HCT116 (cell line): ENCODE measurements at regions not wholly inside any gene's neighbourhood (a gene's known extent, or its start where the extent isn't known, plus 50 kb on each side); places are given as distances from the start of the nearest gene placed in this dataset.

Experiments used
- ATAC-seq: fragments of 200-7000 bp; cut with Tn5 transposase; 2 replicates; pipeline ENCODE4 v1.9.1; 2020; ENCODE audit warnings: mild to moderate bottlenecking, moderate library complexity
- BruUV-seq: library from RNA; stranded (reverse); fragments of 400-500 nt; replicated peaks from 2 replicates; lab custom pipeline; 2021; lab: Mats Ljungman, UMichigan
- CTCF ChIA-PET: fragments of 300-600 bp; sonication (Branson Sonifier 250); formaldehyde crosslinking; loops from one replicate; lab custom pipeline; 2021; ENCODE audit warnings: antibody characterized with exemption; lab: Charles Lee
- POLR2A ChIA-PET: fragments of 300-600, 350-600 bp; sonication (Branson Sonifier 250); formaldehyde crosslinking; loops from one replicate; lab custom pipeline; 2021; ENCODE audit warnings: antibody characterized with exemption; lab: Charles Lee
- RAD21 ChIA-PET, 2 experiments: fragments of 300-600 bp; sonication (Branson Sonifier 250); formaldehyde crosslinking; loops; one replicate each; lab custom pipeline; 2023; ENCODE audit warnings: low total read pairs in 2 of 2; ENCODE audit not compliant: uncharacterized antibody in 2 of 2, unreplicated experiment in 2 of 2, low non-redundant PET in 1 of 2; lab: Charles Lee
- DNase-seq: peaks from one replicate; pipeline ENCODE4 v3.0.0-alpha.2; 2010; ENCODE audit warnings: low read depth, low spot score
- H2AFZ ChIP-seq: fragments of 200-600 bp; shearing (Covaris generic), sonication (generic); 2 replicates; pipeline ENCODE4 v1.6.1; 2017; ENCODE audit warnings: low read depth, mixed run types, mixed read lengths, antibody characterized with exemption, low read length; ENCODE audit not compliant: poor library complexity, severe bottlenecking
- H3K27ac ChIP-seq: 2 replicates; pipeline ENCODE4 v1.5.1; 2012; ENCODE audit warnings: low read depth, low read length
- H3K27me3 ChIP-seq: fragments of 200-600 bp; sonication (generic); 2 replicates; pipeline ENCODE4 v1.6.1; 2016; ENCODE audit warnings: mixed run types, low read length, mixed read lengths; ENCODE audit not compliant: insufficient read depth
- H3K36me3 ChIP-seq, 2 experiments: fragments of 200-500 bp in 1 of 2; fragments of 200-600 bp in 1 of 2; sonication (Bioruptor generic) in 1 of 2; sonication (generic) in 1 of 2; 2 replicates each; pipeline versions ENCODE4 v1.5.1 to v1.6.1; 2014 to 2016; ENCODE audit warnings: low read length in 2 of 2, inconsistent platforms in 1 of 2, mixed read lengths in 1 of 2, mixed run types in 1 of 2; ENCODE audit not compliant: insufficient read depth in 2 of 2, control insufficient read depth in 1 of 2
- H3K4me1 ChIP-seq, 2 experiments: fragments of 200-600 bp in 1 of 2; sonication (generic) in 1 of 2; 2 replicates each; pipeline versions ENCODE4 v1.5.1 to v1.6.1; 2012 to 2017; ENCODE audit warnings: low read length in 2 of 2, inconsistent platforms in 1 of 2, mild to moderate bottlenecking in 1 of 2, mixed read lengths in 1 of 2, mixed run types in 1 of 2, moderate library complexity in 1 of 2; ENCODE audit not compliant: insufficient read depth in 2 of 2, control insufficient read depth in 1 of 2
- H3K4me2 ChIP-seq: fragments of 200-600 bp; sonication (generic); 2 replicates; pipeline ENCODE4 v1.6.1; 2017; ENCODE audit warnings: mixed run types, low read length, mixed read lengths
- H3K4me3 ChIP-seq, 2 experiments: fragments of 200-600 bp in 1 of 2; sonication (generic) in 1 of 2; replicated peaks in 1 of 2; 2 replicates each; pipeline ENCODE4 v1.5.1; 2011 to 2016; ENCODE audit warnings: low read length in 2 of 2, control low read depth in 1 of 2, low read depth in 1 of 2, mild to moderate bottlenecking in 1 of 2, mixed read lengths in 1 of 2, mixed run types in 1 of 2
- H3K79me2 ChIP-seq: fragments of 200-600 bp; sonication (generic); 2 replicates; pipeline ENCODE4 v1.6.1; 2017; ENCODE audit warnings: mild to moderate bottlenecking, mixed run types, low read length, moderate library complexity, mixed read lengths; ENCODE audit not compliant: insufficient read depth
- H3K9ac ChIP-seq: fragments of 200-600 bp; sonication (generic); 2 replicates; pipeline ENCODE4 v1.6.1; 2016; ENCODE audit warnings: low read length, mixed read lengths
- H3K9me2 ChIP-seq: fragments of 200-600 bp; sonication (generic), shearing (Covaris generic); 2 replicates; pipeline ENCODE4 v1.6.1; 2017; ENCODE audit warnings: mixed run types, mild to moderate bottlenecking, moderate library complexity; ENCODE audit not compliant: insufficient read depth
- H3K9me3 ChIP-seq, 2 experiments: fragments of 200-500 bp in 1 of 2; fragments of 200-600 bp in 1 of 2; sonication (Bioruptor generic) in 1 of 2; sonication (generic) in 1 of 2; 2 replicates each; pipeline ENCODE4 v1.6.1; 2014 to 2017; ENCODE audit warnings: low read length in 2 of 2, mixed read lengths in 2 of 2, inconsistent platforms in 1 of 2, low read depth in 1 of 2, mild to moderate bottlenecking in 1 of 2, mixed run types in 1 of 2, moderate library complexity in 1 of 2; ENCODE audit not compliant: control insufficient read depth in 1 of 2, insufficient read depth in 1 of 2
- H4K20me1 ChIP-seq: fragments of 200-600 bp; sonication (generic), shearing (Covaris generic); 2 replicates; pipeline ENCODE4 v1.6.1; 2017; ENCODE audit warnings: mixed run types, mild to moderate bottlenecking, moderate library complexity; ENCODE audit not compliant: insufficient read depth
- CBX3 ChIP-seq: IDR thresholded peaks from 2 replicates; pipeline ENCODE4 v1.6.1; 2012; ENCODE audit warnings: low read depth
- CTCF ChIP-seq, 3 experiments: fragments of 200-600 bp in 1 of 3; sonication (generic) in 1 of 3; IDR thresholded peaks in 2 of 3; conservative IDR thresholded peaks in 1 of 3; 2 replicates each; pipeline ENCODE4 v1.5.1; 2012 to 2017; ENCODE audit warnings: low read depth in 2 of 3, low read length in 2 of 3, antibody characterized with exemption in 1 of 3, borderline replicate concordance in 1 of 3, control low read depth in 1 of 3, mild to moderate bottlenecking in 1 of 3, mixed read lengths in 1 of 3, mixed run types in 1 of 3, moderate library complexity in 1 of 3; ENCODE audit not compliant: insufficient read depth in 1 of 3
- EGR1 ChIP-seq: IDR thresholded peaks from 2 replicates; pipeline ENCODE4 v1.6.1; 2012; ENCODE audit warnings: low read depth
- POLR2A ChIP-seq: IDR thresholded peaks from 2 replicates; pipeline ENCODE4 v1.7.0; 2011; ENCODE audit warnings: borderline replicate concordance; ENCODE audit not compliant: insufficient read depth, insufficient read length; ENCODE audit errors: extremely low read depth
- ZNF274 ChIP-seq: fragments of 200-500 bp; sonication (Bioruptor generic); IDR thresholded peaks from 2 replicates; pipeline ENCODE4 v1.6.1; 2014; ENCODE audit warnings: mild to moderate bottlenecking, low read depth, low read length, inconsistent platforms
- intact Hi-C: fragments of 100-400 bp; cut with micrococcal nuclease; formaldehyde crosslinking; loops from 2 replicates; pipeline ENCODE4 v1.10.0; 2022
- TF ChIP-seq, protein P1 (sequence below): IDR thresholded peaks from 2 replicates; pipeline ENCODE4 v1.6.1; 2012
- TF ChIP-seq, protein P2 (sequence below): IDR thresholded peaks from 2 replicates; pipeline ENCODE4 v1.6.1; 2011; ENCODE audit warnings: mild to moderate bottlenecking, low read length, moderate library complexity; ENCODE audit not compliant: insufficient replicate concordance; ENCODE audit errors: extremely low read depth

GRCh38 chr7:69482676-69483075 is 115.6 kb upstream of the AUTS2 start:
- POLR2A ChIA-PET: no interaction called here
- DNase-seq: no peak
- H3K4me2 ChIP-seq: no peak overlapping the region

DNA sequence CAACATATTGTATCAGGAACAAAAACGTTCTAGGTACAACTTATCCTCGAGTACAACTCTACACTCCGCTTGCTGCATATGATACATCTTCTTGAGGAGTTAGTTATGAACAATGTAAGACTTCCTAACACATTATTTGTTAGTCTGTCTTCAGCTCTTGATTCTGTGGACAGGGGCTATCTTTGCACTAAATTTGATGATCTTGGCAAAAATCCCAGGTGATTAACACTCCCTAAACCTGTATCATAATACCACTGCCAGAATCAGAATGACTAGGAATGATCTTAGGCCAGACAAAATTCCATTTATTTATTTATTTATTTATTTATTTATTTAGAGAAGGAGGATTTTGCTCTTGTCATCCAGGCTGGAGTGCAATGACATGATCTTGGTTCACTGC is 108.7 kb upstream of the AUTS2 start:
- Histone ChIP-seq H3K36me3 (no peaks in the 10 kb centered on the region), H3K9me3 (peaks cover 0 to 1% of the 10 kb centered on the region in 2 experiments; a peak in 2 of 4 replicates), H3K9ac (no peak overlapping the region), H4K20me1 (no peaks in the 10 kb centered on the region), H3K27me3 (no peaks in the 10 kb centered on the region), H3K27ac (no peak overlapping the region), H2AFZ (no peak overlapping the region), H3K4me3 (no peak overlapping the region), H3K4me1 (no peaks in the 10 kb centered on the region), H3K4me2 (no peak overlapping the region), H3K79me2 (no peaks in the 10 kb centered on the region), H3K9me2 (no peaks in the 10 kb centered on the region)
- RAD21 ChIA-PET: no interaction called here
- TF ChIP-seq POLR2A (no peak), CBX3 (no peak)
- TF ChIP-seq, protein P1, sequence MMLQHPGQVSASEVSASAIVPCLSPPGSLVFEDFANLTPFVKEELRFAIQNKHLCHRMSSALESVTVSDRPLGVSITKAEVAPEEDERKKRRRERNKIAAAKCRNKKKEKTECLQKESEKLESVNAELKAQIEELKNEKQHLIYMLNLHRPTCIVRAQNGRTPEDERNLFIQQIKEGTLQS: no peak
- TF ChIP-seq, protein P2, sequence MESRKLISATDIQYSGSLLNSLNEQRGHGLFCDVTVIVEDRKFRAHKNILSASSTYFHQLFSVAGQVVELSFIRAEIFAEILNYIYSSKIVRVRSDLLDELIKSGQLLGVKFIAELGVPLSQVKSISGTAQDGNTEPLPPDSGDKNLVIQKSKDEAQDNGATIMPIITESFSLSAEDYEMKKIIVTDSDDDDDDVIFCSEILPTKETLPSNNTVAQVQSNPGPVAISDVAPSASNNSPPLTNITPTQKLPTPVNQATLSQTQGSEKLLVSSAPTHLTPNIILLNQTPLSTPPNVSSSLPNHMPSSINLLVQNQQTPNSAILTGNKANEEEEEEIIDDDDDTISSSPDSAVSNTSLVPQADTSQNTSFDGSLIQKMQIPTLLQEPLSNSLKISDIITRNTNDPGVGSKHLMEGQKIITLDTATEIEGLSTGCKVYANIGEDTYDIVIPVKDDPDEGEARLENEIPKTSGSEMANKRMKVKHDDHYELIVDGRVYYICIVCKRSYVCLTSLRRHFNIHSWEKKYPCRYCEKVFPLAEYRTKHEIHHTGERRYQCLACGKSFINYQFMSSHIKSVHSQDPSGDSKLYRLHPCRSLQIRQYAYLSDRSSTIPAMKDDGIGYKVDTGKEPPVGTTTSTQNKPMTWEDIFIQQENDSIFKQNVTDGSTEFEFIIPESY: no peak
- CTCF ChIA-PET: no interaction called here
- BruUV-seq: no TSS peak
- ATAC-seq (no peak), DNase-seq (no peak)
- intact Hi-C loops: no loop called here
- POLR2A ChIA-PET: no interaction called here

More at GRCh38 chr7:69482676-69483075, 115.6 kb upstream of the AUTS2 start:
- Histone ChIP-seq H3K36me3 (no peaks in the 10 kb centered on the region), H3K9ac (no peak overlapping the region), H2AFZ (no peak overlapping the region), H3K4me1 (no peaks in the 10 kb centered on the region), H3K27ac (no peak overlapping the region), H3K79me2 (no peaks in the 10 kb centered on the region), H3K27me3 (no peaks in the 10 kb centered on the region), H4K20me1 (no peaks in the 10 kb centered on the region), H3K9me2 (no peaks in the 10 kb centered on the region), H3K9me3 (peaks cover 0 to 12% of the 10 kb centered on the region in 2 experiments; a peak in 2 of 4 replicates)
- ChIA-PET RAD21 (no interaction called here), CTCF (no interaction called here)
- BruUV-seq: no TSS peak
- no peak for ATAC-seq
- intact Hi-C loops: no loop called here
- TF ChIP-seq EGR1 (no peak), CTCF (IDR thresholded peaks at IDR 0.05 in 2 of 3, conservative IDR thresholded peaks at IDR 0.05 in 1 of 3; ENCODE audit: borderline replicate concordance in 1 of 3, insufficient read depth in 1 of 3, low read depth in 2 of 3, low read length in 2 of 3) (no peak), ZNF274 (no peak)
- TF ChIP-seq, protein P1: no peak
- TF ChIP-seq, all 23 proteins: peak for 0
- no peak overlapping the region for H3K4me3 ChIP-seq
